GM12865 (cell line): ENCODE measurements at regions not wholly inside any gene's neighbourhood (a gene's known extent, or its start where the extent isn't known, plus 50 kb on each side); places are given as distances from the start of the nearest gene placed in this dataset.

Experiments
- DNase-seq: peaks from one replicate; pipeline ENCODE4 v3.0.0; 2010; ENCODE audit warnings: low read depth
- H3K4me3 ChIP-seq: 2 replicates; pipeline ENCODE4 v1.5.1; 2011; ENCODE audit warnings: mild to moderate bottlenecking, low read depth, low read length, control low read depth
- CTCF ChIP-seq: IDR thresholded peaks from 2 replicates; pipeline ENCODE4 v1.5.1; 2011; ENCODE audit warnings: low read length, control low read depth, low read depth, inconsistent platforms; ENCODE audit not compliant: insufficient read depth; ENCODE audit errors: missing control alignments

GRCh38 chr5:53825926-53826325 lies 265.5 kb downstream of the NDUFS4 start:
- no peak for DNase-seq
- H3K4me3 ChIP-seq, result no peak overlapping the region
- no peak for TF ChIP-seq CTCF

DNA sequence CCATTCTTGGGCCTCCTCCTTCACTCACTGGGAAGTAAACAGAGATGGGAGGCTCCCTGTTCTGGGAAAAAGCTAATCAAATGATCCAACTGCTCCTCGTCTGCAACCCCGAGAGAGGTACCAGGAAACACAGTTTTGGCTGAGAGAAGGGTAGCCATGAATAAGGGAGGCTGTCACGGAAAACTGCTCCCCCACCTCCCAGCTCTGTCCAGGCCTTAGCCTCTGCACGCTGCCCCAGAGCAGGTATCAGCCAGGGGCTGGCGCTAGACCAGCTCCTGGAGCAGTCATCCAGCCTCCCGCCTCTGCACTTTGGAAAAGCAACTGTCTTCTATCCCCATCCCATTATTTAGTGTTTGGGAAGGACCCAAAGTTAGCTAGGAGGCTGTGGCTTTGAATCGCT lies 266.1 kb downstream of the NDUFS4 start:
- no peak for TF ChIP-seq CTCF
- DNase-seq, result no peak
- no peak overlapping the region for H3K4me3 ChIP-seq

DNA sequence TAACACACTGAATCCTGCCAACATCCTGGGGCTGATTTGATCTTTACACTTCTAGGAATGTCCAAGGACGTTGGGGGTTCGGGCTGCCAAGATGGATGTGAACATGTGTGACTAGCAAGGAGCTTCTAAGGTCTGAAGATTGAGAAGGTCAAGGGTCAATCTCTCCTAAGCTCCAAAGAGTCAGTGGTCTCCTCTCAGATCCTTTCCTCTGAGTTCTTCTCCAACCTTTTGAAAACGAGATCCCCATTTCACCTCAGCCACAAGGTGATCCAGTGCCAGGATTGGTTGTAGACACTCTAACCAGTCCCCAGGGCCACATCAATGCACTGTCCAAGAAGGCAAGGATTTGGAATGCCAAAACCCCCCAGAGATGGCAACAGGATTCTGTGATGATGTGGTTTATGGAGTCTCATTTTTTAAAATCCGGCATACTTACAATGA lies 266.8 kb downstream of the NDUFS4 start:
- no peak for DNase-seq
- H3K4me3 ChIP-seq, result no peak overlapping the region
- no peak for TF ChIP-seq CTCF

GRCh38 chr5:53831496-53831895 lies 271.1 kb downstream of the NDUFS4 start:
- H3K4me3 ChIP-seq, result no peak overlapping the region
- DNase-seq, result no peak
- no peak for TF ChIP-seq CTCF
